BLaER1 (cell line): ENCODE measurements at regions not wholly inside any gene's neighbourhood (a gene's known extent, or its start where the extent isn't known, plus 50 kb on each side); places are given as distances from the start of the nearest gene placed in this dataset.

Source experiments
- H3K27ac ChIP-seq: shearing (Covaris generic); formaldehyde crosslinking; 2 replicates; pipeline ENCODE4 v1.8.1; 2022
- H3K27me3 ChIP-seq: shearing (Covaris generic); formaldehyde crosslinking; 2 replicates; pipeline ENCODE4 v1.8.1; 2022
- H3K36me3 ChIP-seq: shearing (Covaris generic); formaldehyde crosslinking; 2 replicates; pipeline ENCODE4 v1.8.1; 2022
- H3K4me1 ChIP-seq: shearing (Covaris generic); formaldehyde crosslinking; 2 replicates; pipeline ENCODE4 v1.8.1; 2022
- H3K4me2 ChIP-seq: shearing (Covaris generic); formaldehyde crosslinking; 2 replicates; pipeline ENCODE4 v1.8.1; 2022
- H3K4me3 ChIP-seq: shearing (Covaris generic); formaldehyde crosslinking; 2 replicates; pipeline ENCODE4 v1.8.1; 2022
- H3K9ac ChIP-seq: shearing (Covaris generic); formaldehyde crosslinking; 2 replicates; pipeline ENCODE4 v1.8.1; 2022
- H3K9me3 ChIP-seq: shearing (Covaris generic); formaldehyde crosslinking; 2 replicates; pipeline ENCODE4 v1.8.1; 2022
- H4K20me1 ChIP-seq: shearing (Covaris generic); formaldehyde crosslinking; 2 replicates; pipeline ENCODE4 v1.8.1; 2022
- Cebpa-rat ChIP-seq: shearing (Covaris generic); IDR thresholded peaks from 2 replicates; pipeline ENCODE4 v1.8.1; 2022

- Histone ChIP-seq H3K9me3 (no peaks in the 10 kb centered on the region), H3K4me2 (no peak overlapping the region), H3K9ac (no peak overlapping the region), H3K27ac (no peak overlapping the region), H4K20me1 (no peaks in the 10 kb centered on the region), H3K4me3 (no peak overlapping the region), H3K4me1 (no peaks in the 10 kb centered on the region), H3K27me3 (no peaks in the 10 kb centered on the region), H3K36me3 (no peaks in the 10 kb centered on the region)
- no peak for TF ChIP-seq Cebpa-rat
Observed at GRCh38 chr1:88224906-88225305, 459.2 kb upstream of the PKN2 start.

- Histone ChIP-seq H3K4me2 (no peak overlapping the region), H3K4me1 (no peaks in the 10 kb centered on the region), H3K27ac (no peak overlapping the region), H3K9ac (no peak overlapping the region), H3K27me3 (no peaks in the 10 kb centered on the region), H3K4me3 (no peak overlapping the region), H4K20me1 (no peaks in the 10 kb centered on the region), H3K36me3 (no peaks in the 10 kb centered on the region), H3K9me3 (no peaks in the 10 kb centered on the region)
- TF ChIP-seq Cebpa-rat: no peak
Observed at GRCh38 chr1:88228114-88228513, 456.0 kb upstream of the PKN2 start.

GRCh38 chr1:88230126-88230525, 453.9 kb upstream of the PKN2 start:
- no peak for TF ChIP-seq Cebpa-rat
- Histone ChIP-seq H3K4me3 (no peak overlapping the region), H3K27me3 (no peaks in the 10 kb centered on the region), H3K4me2 (no peak overlapping the region), H3K27ac (no peak overlapping the region), H4K20me1 (no peaks in the 10 kb centered on the region), H3K9ac (no peak overlapping the region), H3K9me3 (no peaks in the 10 kb centered on the region), H3K36me3 (no peaks in the 10 kb centered on the region), H3K4me1 (no peaks in the 10 kb centered on the region)

GRCh38 chr1:88237058-88237457, 447.0 kb upstream of the PKN2 start:
- Histone ChIP-seq H3K9ac (no peak overlapping the region), H3K4me2 (no peak overlapping the region), H3K27me3 (no peaks in the 10 kb centered on the region), H4K20me1 (no peaks in the 10 kb centered on the region), H3K4me3 (no peak overlapping the region), H3K4me1 (no peaks in the 10 kb centered on the region), H3K36me3 (no peaks in the 10 kb centered on the region), H3K9me3 (0 out of 2 replicates have a peak, but pooled peaks cover 7% of the 10 kb centered on the region), H3K27ac (no peak overlapping the region)
- TF ChIP-seq Cebpa-rat: no peak

DNA sequence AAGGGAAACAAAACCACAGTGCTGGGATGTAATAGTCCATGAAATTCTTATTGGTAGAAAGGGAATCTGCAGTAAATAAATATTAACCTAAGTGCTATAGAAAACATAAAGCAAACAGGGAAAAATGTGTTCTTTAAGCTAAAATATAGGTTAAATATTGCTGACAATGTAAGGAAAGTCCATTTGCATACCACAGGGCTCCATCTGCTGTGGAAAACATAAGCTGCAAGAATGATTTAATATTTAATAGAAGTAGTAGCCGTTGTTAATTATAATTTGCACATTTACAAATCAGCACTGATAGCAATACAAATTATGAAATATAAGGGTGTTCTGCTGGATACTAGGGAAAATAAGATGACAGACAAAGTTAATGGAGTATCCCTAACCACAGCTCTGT, 444.9 kb upstream of the PKN2 start:
- Histone ChIP-seq H3K9me3 (0 out of 2 replicates have a peak, but pooled peaks cover 7% of the 10 kb centered on the region), H3K27ac (no peak overlapping the region), H3K4me2 (no peak overlapping the region), H3K9ac (no peak overlapping the region), H3K4me3 (no peak overlapping the region), H4K20me1 (no peaks in the 10 kb centered on the region), H3K27me3 (no peaks in the 10 kb centered on the region), H3K36me3 (no peaks in the 10 kb centered on the region), H3K4me1 (no peaks in the 10 kb centered on the region)
- TF ChIP-seq Cebpa-rat: no peak

- no peaks in the 10 kb centered on the region for H3K9me3 ChIP-seq
- no peak overlapping the region for H3K4me3 ChIP-seq
- H4K20me1 ChIP-seq: no peaks in the 10 kb centered on the region
- no peaks in the 10 kb centered on the region for H3K4me1 ChIP-seq
- no peak overlapping the region for H3K9ac ChIP-seq
- H3K36me3 ChIP-seq: no peaks in the 10 kb centered on the region
- H3K4me2 ChIP-seq: no peak overlapping the region
- TF ChIP-seq Cebpa-rat: no peak
- H3K27ac ChIP-seq: no peak overlapping the region
- H3K27me3 ChIP-seq: no peaks in the 10 kb centered on the region
Observed at GRCh38 chr1:88247666-88248065, 436.4 kb upstream of the PKN2 start.

- Histone ChIP-seq H3K27me3 (no peaks in the 10 kb centered on the region), H4K20me1 (no peaks in the 10 kb centered on the region), H3K9ac (no peak overlapping the region), H3K4me1 (no peaks in the 10 kb centered on the region), H3K36me3 (no peaks in the 10 kb centered on the region), H3K9me3 (no peaks in the 10 kb centered on the region), H3K27ac (no peak overlapping the region), H3K4me2 (no peak overlapping the region), H3K4me3 (no peak overlapping the region)
- TF ChIP-seq Cebpa-rat: no peak
Observed at GRCh38 chr1:88250915-88251314, 433.2 kb upstream of the PKN2 start.

DNA sequence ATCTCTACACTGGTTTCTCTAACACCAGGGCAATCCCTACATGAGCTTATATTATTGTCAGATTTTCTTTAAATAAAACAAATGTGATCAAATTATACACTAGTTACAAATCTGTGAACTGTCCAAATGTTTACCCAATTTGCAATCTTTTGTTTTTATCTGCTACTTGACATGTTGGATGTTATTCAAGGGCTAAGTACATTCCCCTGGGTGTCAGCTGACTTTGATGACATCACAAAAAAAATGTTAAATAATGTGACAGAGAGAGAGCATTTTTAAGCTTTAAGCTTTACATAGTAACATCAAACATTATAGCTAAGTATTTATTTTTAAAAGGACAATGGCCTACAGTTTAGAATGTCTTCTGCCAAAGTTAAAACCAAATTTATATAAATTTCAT, 431.3 kb upstream of the PKN2 start:
- no peak overlapping the region for H3K4me3 ChIP-seq
- no peak overlapping the region for H3K27ac ChIP-seq
- no peak overlapping the region for H3K9ac ChIP-seq
- TF ChIP-seq Cebpa-rat: no peak
- no peaks in the 10 kb centered on the region for H3K4me1 ChIP-seq
- no peaks in the 10 kb centered on the region for H3K27me3 ChIP-seq
- no peaks in the 10 kb centered on the region for H4K20me1 ChIP-seq
- no peaks in the 10 kb centered on the region for H3K9me3 ChIP-seq
- no peak overlapping the region for H3K4me2 ChIP-seq
- no peaks in the 10 kb centered on the region for H3K36me3 ChIP-seq

DNA sequence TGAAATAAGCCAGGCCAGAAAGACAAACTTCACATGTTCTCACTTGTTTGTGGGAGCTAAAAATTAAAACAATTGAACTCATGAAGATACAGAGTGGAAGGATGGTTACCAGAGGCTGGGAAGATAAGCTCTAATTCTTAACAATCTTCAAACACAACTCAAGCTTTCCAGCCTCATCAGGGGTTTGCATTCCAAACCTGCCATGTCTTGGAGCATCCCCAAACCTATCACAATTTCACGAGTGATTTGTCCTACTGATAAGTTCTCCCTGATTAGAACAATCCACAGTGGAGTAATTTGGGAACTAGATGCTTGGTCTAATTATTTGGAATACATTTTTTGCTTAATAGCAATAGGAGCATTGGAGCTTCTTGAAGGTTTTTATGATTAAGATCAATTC, 418.5 kb upstream of the PKN2 start:
- H3K4me3 ChIP-seq: no peak overlapping the region
- H3K36me3 ChIP-seq: no peaks in the 10 kb centered on the region
- no peak for TF ChIP-seq Cebpa-rat
- H3K4me2 ChIP-seq: no peak overlapping the region
- H3K27ac ChIP-seq: no peak overlapping the region
- H3K9ac ChIP-seq: no peak overlapping the region
- no peaks in the 10 kb centered on the region for H3K4me1 ChIP-seq
- H4K20me1 ChIP-seq: no peaks in the 10 kb centered on the region
- no peaks in the 10 kb centered on the region for H3K9me3 ChIP-seq
- H3K27me3 ChIP-seq: no peaks in the 10 kb centered on the region

GRCh38 chr1:88266051-88266450, 418.0 kb upstream of the PKN2 start:
- Histone ChIP-seq H3K9me3 (no peaks in the 10 kb centered on the region), H3K27ac (no peak overlapping the region), H3K4me2 (no peak overlapping the region)

GRCh38 chr1:88272216-88272615, 411.9 kb upstream of the PKN2 start:
- Histone ChIP-seq H3K27ac (no peak overlapping the region), H3K4me1 (no peaks in the 10 kb centered on the region), H3K9me3 (no peaks in the 10 kb centered on the region), H4K20me1 (no peaks in the 10 kb centered on the region), H3K4me3 (no peak overlapping the region), H3K4me2 (no peak overlapping the region), H3K27me3 (no peaks in the 10 kb centered on the region), H3K36me3 (no peaks in the 10 kb centered on the region), H3K9ac (no peak overlapping the region)
- no peak for TF ChIP-seq Cebpa-rat

More at GRCh38 chr1:88266051-88266450, 418.0 kb upstream of the PKN2 start:
- Histone ChIP-seq H3K4me1 (no peaks in the 10 kb centered on the region), H3K4me3 (no peak overlapping the region), H3K36me3 (no peaks in the 10 kb centered on the region), H3K9ac (no peak overlapping the region), H3K27me3 (no peaks in the 10 kb centered on the region), H4K20me1 (no peaks in the 10 kb centered on the region)
- no peak for TF ChIP-seq Cebpa-rat
